ENCODE measurements at regions not wholly inside any gene's neighbourhood (a gene's known extent, or its start where the extent isn't known, plus 50 kb on each side); places are given as distances from the start of the nearest gene placed in this dataset.

GRCh38 chr9:107609547-107609946, 120.0 kb upstream of the KLF4 start:
- H3K4me2 ChIP-seq = no peak overlapping the region
- no peaks in the 10 kb centered on the region for H3K79me2 ChIP-seq (replicated peaks; ENCODE audit: insufficient read depth)
- H3F3A ChIP-seq (replicated peaks; ENCODE audit: low read depth) = no peaks in the 10 kb centered on the region
- no peaks in the 10 kb centered on the region for H3K36me3 Mint-ChIP-seq (ENCODE audit: low read depth)
- no peaks in the 10 kb centered on the region for H3K9me3 Mint-ChIP-seq
- no peak for DNase-seq (ENCODE audit: low spot score)
- H3K4me1 ChIP-seq (ENCODE audit: insufficient read depth) = no peaks in the 10 kb centered on the region
- TF ChIP-seq EZH2phosphoT487 (IDR thresholded peaks at IDR 0.05; ENCODE audit: unreplicated experiment) (no peak), ZNF331 (CRISPR knock-in tag; IDR thresholded peaks at IDR 0.05; ENCODE audit: low read depth) (no peak), ZNF462 (CRISPR knock-in tag; IDR thresholded peaks at IDR 0.05) (no peak), POLR2AphosphoS5 (IDR thresholded peaks at IDR 0.05; ENCODE audit: low read depth) (no peak), EZH2 (IDR thresholded peaks at IDR 0.05; ENCODE audit: low read depth, unreplicated experiment) (no peak), ZNF114 (CRISPR knock-in tag; IDR thresholded peaks at IDR 0.05) (no peak), CTCF (conservative IDR thresholded peaks at IDR 0.05; ENCODE audit: low read depth in 2 of 2) (no peak), NANOG (IDR thresholded peaks at IDR 0.05; ENCODE audit: borderline replicate concordance) (no peak), CREB1 (CRISPR knock-in tag; IDR thresholded peaks at IDR 0.05; ENCODE audit: low read depth) (no peak)
- TF ChIP-seq, protein P1, sequence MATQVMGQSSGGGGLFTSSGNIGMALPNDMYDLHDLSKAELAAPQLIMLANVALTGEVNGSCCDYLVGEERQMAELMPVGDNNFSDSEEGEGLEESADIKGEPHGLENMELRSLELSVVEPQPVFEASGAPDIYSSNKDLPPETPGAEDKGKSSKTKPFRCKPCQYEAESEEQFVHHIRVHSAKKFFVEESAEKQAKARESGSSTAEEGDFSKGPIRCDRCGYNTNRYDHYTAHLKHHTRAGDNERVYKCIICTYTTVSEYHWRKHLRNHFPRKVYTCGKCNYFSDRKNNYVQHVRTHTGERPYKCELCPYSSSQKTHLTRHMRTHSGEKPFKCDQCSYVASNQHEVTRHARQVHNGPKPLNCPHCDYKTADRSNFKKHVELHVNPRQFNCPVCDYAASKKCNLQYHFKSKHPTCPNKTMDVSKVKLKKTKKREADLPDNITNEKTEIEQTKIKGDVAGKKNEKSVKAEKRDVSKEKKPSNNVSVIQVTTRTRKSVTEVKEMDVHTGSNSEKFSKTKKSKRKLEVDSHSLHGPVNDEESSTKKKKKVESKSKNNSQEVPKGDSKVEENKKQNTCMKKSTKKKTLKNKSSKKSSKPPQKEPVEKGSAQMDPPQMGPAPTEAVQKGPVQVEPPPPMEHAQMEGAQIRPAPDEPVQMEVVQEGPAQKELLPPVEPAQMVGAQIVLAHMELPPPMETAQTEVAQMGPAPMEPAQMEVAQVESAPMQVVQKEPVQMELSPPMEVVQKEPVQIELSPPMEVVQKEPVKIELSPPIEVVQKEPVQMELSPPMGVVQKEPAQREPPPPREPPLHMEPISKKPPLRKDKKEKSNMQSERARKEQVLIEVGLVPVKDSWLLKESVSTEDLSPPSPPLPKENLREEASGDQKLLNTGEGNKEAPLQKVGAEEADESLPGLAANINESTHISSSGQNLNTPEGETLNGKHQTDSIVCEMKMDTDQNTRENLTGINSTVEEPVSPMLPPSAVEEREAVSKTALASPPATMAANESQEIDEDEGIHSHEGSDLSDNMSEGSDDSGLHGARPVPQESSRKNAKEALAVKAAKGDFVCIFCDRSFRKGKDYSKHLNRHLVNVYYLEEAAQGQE (IDR thresholded peaks at IDR 0.05; ENCODE audit: unreplicated experiment) = no peak
- TF ChIP-seq, protein P2, sequence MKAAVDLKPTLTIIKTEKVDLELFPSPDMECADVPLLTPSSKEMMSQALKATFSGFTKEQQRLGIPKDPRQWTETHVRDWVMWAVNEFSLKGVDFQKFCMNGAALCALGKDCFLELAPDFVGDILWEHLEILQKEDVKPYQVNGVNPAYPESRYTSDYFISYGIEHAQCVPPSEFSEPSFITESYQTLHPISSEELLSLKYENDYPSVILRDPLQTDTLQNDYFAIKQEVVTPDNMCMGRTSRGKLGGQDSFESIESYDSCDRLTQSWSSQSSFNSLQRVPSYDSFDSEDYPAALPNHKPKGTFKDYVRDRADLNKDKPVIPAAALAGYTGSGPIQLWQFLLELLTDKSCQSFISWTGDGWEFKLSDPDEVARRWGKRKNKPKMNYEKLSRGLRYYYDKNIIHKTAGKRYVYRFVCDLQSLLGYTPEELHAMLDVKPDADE (IDR thresholded peaks at IDR 0.05) = no peak
- H3K4me3 Mint-ChIP-seq = no peak overlapping the region
- no peak overlapping the region for H3K4me3 ChIP-seq
- no peaks in the 10 kb centered on the region for H3K9me2 ChIP-seq (ENCODE audit: insufficient read depth)
- no peak overlapping the region for H3K27ac ChIP-seq (ENCODE audit: low read depth)
- peaks cover 4% of the 10 kb centered on the region for H3K27me3 Mint-ChIP-seq (ENCODE audit: insufficient read depth, low read depth, poor library complexity)
- H3K36me3 ChIP-seq (ENCODE audit: insufficient read depth) = no peaks in the 10 kb centered on the region
- no peak overlapping the region for H2AFZ ChIP-seq
- H4K20me1 ChIP-seq (replicated peaks; ENCODE audit: insufficient read depth) = no peaks in the 10 kb centered on the region
- H3K27me3 ChIP-seq (ENCODE audit: insufficient read depth) = no peaks in the 10 kb centered on the region
- no peak for ATAC-seq
- H3K4me1 Mint-ChIP-seq = no peaks in the 10 kb centered on the region
- H3K27ac Mint-ChIP-seq = no peak overlapping the region

All from GM23338 (cell line).